Erythroblast (primary cell): ENCODE measurements at regions not wholly inside any gene's neighbourhood (a gene's known extent, or its start where the extent isn't known, plus 50 kb on each side); places are given as distances from the start of the nearest gene placed in this dataset.

Source experiments
- DNase-seq, 2 experiments: peaks; one replicate each; lab custom pipeline; 2025; lab: John Stamatoyannopoulos, UW
- GATA1 ChIP-seq: IDR thresholded peaks from 2 replicates; pipeline ENCODE4 v1.6.1; 2011; ENCODE audit warnings: low read depth, mild to moderate bottlenecking, control low read depth, low read length, moderate library complexity
- POLR2A ChIP-seq: IDR thresholded peaks from 2 replicates; pipeline ENCODE4 v1.6.1; 2011; ENCODE audit warnings: mild to moderate bottlenecking, low read length

- no peak for TF ChIP-seq GATA1
- no peak for TF ChIP-seq POLR2A
- DNase-seq: no peak
Measured at GRCh38 chrX:13933352-13933751, 96.3 kb downstream of the GEMIN8 start.

- no peak for DNase-seq
- TF ChIP-seq POLR2A (no peak), GATA1 (no peak)
Measured at GRCh38 chrX:13932416-13932815, 97.3 kb downstream of the GEMIN8 start.

GRCh38 chrX:13927175-13927574 is 102.5 kb downstream of the GEMIN8 start:
- TF ChIP-seq GATA1: no peak
- TF ChIP-seq POLR2A: no peak
- DNase-seq: no peak

- no peak for DNase-seq
- TF ChIP-seq GATA1 (no peak), POLR2A (no peak)
Measured at GRCh38 chrX:13923845-13924244, 105.8 kb downstream of the GEMIN8 start.

- DNase-seq: no peak
- TF ChIP-seq GATA1 (no peak), POLR2A (no peak)
Measured at GRCh38 chrX:13923289-13923688, 106.4 kb upstream of the GPM6B start.

GRCh38 chrX:13917507-13917906 is 100.6 kb upstream of the GPM6B start:
- DNase-seq: no peak
- TF ChIP-seq GATA1: no peak
- no peak for TF ChIP-seq POLR2A

GRCh38 chrX:13911586-13911985 is 94.7 kb upstream of the GPM6B start:
- no peak for DNase-seq
- TF ChIP-seq GATA1: no peak
- no peak for TF ChIP-seq POLR2A

GRCh38 chrX:13906093-13906492 is 89.2 kb upstream of the GPM6B start:
- no peak for DNase-seq
- no peak for TF ChIP-seq POLR2A
- no peak for TF ChIP-seq GATA1

- DNase-seq: no peak
- no peak for TF ChIP-seq POLR2A
Measured at GRCh38 chrX:13903405-13903804, 86.5 kb upstream of the GPM6B start.

- TF ChIP-seq GATA1: no peak
- no peak for TF ChIP-seq POLR2A
- no peak for DNase-seq
Measured at GRCh38 chrX:13902406-13902805, 85.5 kb upstream of the GPM6B start.

GRCh38 chrX:13901354-13901753 is 84.5 kb upstream of the GPM6B start:
- TF ChIP-seq POLR2A (no peak), GATA1 (no peak)
- no peak for DNase-seq

GRCh38 chrX:13900351-13900750 is 83.5 kb upstream of the GPM6B start:
- TF ChIP-seq POLR2A (no peak), GATA1 (no peak)
- no peak for DNase-seq

- DNase-seq: no peak
- TF ChIP-seq GATA1: no peak
- TF ChIP-seq POLR2A: no peak
Measured at GRCh38 chrX:13899607-13900006, 82.7 kb upstream of the GPM6B start.

- TF ChIP-seq GATA1 (no peak), POLR2A (no peak)
- DNase-seq: no peak
Measured at GRCh38 chrX:13898603-13899002, 81.7 kb upstream of the GPM6B start.

GRCh38 chrX:13898083-13898482 is 81.2 kb upstream of the GPM6B start:
- DNase-seq: peak; percentile 1 to 7
- no peak for TF ChIP-seq POLR2A
- TF ChIP-seq GATA1: no peak

- no peak for DNase-seq
- TF ChIP-seq GATA1: no peak
- TF ChIP-seq POLR2A: no peak
Measured at GRCh38 chrX:13897566-13897965, 80.7 kb upstream of the GPM6B start.
